HG03442 (cell line): ENCODE measurements at regions not wholly inside any gene's neighbourhood (a gene's known extent, or its start where the extent isn't known, plus 50 kb on each side); places are given as distances from the start of the nearest gene placed in this dataset.
"Not testable (repeated sequence)": the region's sequence is repeated elsewhere in the genome, so short reads cannot be mapped to it uniquely, and the experiment has no call there.

Experiments
- ATAC-seq: cut with Tn5 transposase; IDR thresholded peaks from one replicate; pipeline ENCODE4 v1.9.1; 2021; ENCODE audit warnings: mild to moderate bottlenecking, moderate library complexity; ENCODE audit not compliant: unreplicated experiment

- ATAC-seq, result no peak
Measured at GRCh38 chr4:131113273-131113672, 2017.3 kb downstream of the C4orf33 start.

- no peak for ATAC-seq
Measured at GRCh38 chr4:131113704-131114103, 2017.8 kb downstream of the C4orf33 start.

GRCh38 chr4:131119661-131120060 lies 2023.7 kb downstream of the C4orf33 start:
- ATAC-seq, result no peak

- no peak for ATAC-seq
Measured at GRCh38 chr4:131137196-131137595, 2011.9 kb upstream of the PCDH10 start.

GRCh38 chr4:131159261-131159660 lies 1989.8 kb upstream of the PCDH10 start:
- no peak for ATAC-seq

- ATAC-seq, result no peak
Measured at GRCh38 chr4:131192318-131192717, 1956.8 kb upstream of the PCDH10 start.

- no peak for ATAC-seq
Measured at GRCh38 chr4:131207589-131207988, 1941.5 kb upstream of the PCDH10 start.

GRCh38 chr4:131248314-131248713 lies 1900.8 kb upstream of the PCDH10 start:
- ATAC-seq, result no peak

GRCh38 chr4:131251321-131251720 lies 1897.8 kb upstream of the PCDH10 start:
- ATAC-seq, result no peak

- no peak for ATAC-seq
Measured at GRCh38 chr4:131257241-131257640, 1891.9 kb upstream of the PCDH10 start.

- ATAC-seq, result no peak
Measured at GRCh38 chr4:131258361-131258760, 1890.7 kb upstream of the PCDH10 start.

- ATAC-seq, result no peak
Measured at GRCh38 chr4:131288441-131288840, 1860.7 kb upstream of the PCDH10 start.

- ATAC-seq, result no peak
Measured at GRCh38 chr4:131296192-131296591, 1852.9 kb upstream of the PCDH10 start.

GRCh38 chr4:131302108-131302507 lies 1847.0 kb upstream of the PCDH10 start:
- ATAC-seq, result no peak

- ATAC-seq, result no peak
Measured at GRCh38 chr4:131304686-131305085, 1844.4 kb upstream of the PCDH10 start.

GRCh38 chr4:131309628-131310027 lies 1839.5 kb upstream of the PCDH10 start:
- ATAC-seq, result no peak

GRCh38 chr4:131316086-131316485 lies 1833.0 kb upstream of the PCDH10 start:
- ATAC-seq, result no peak

GRCh38 chr4:131337936-131338335 lies 1811.2 kb upstream of the PCDH10 start:
- ATAC-seq, result no peak

- ATAC-seq, result no peak
Measured at GRCh38 chr4:131339137-131339536, 1810.0 kb upstream of the PCDH10 start.

- ATAC-seq, result no peak
Measured at GRCh38 chr4:131344761-131345160, 1804.3 kb upstream of the PCDH10 start.

GRCh38 chr4:131347816-131348215 lies 1801.3 kb upstream of the PCDH10 start:
- no peak for ATAC-seq

GRCh38 chr4:131348263-131348662 lies 1800.8 kb upstream of the PCDH10 start:
- peak; percentile 66 for ATAC-seq

GRCh38 chr4:131352371-131352770 lies 1796.7 kb upstream of the PCDH10 start:
- not testable (repeated sequence) for ATAC-seq

GRCh38 chr4:131366714-131367113 lies 1782.4 kb upstream of the PCDH10 start:
- ATAC-seq, result no peak
